MM.1S (cell line): ENCODE measurements at regions not wholly inside any gene's neighbourhood (a gene's known extent, or its start where the extent isn't known, plus 50 kb on each side); places are given as distances from the start of the nearest gene placed in this dataset.

ENCODE experiments used
- DNase-seq: peaks from one replicate; pipeline ENCODE4 v3.0.0-alpha.2; 2015
- H2AFZ ChIP-seq: fragments of 300-600 bp; sonication (generic); 2 replicates; pipeline ENCODE4 v1.6.0; 2016; ENCODE audit warnings: antibody characterized with exemption, low read length
- H3F3A ChIP-seq: fragments of 300-600 bp; sonication (generic); 2 replicates; pipeline ENCODE4 v1.6.1; 2016; ENCODE audit warnings: mild to moderate bottlenecking, antibody characterized with exemption, low read length, moderate library complexity, mixed read lengths; ENCODE audit not compliant: insufficient read depth
- H3K27ac ChIP-seq: fragments of 300-600 bp; sonication (generic); 2 replicates; pipeline ENCODE4 v1.5.1; 2016; ENCODE audit warnings: mild to moderate bottlenecking, low read length
- H3K27me3 ChIP-seq: fragments of 300-600 bp; sonication (generic); replicated peaks from 2 replicates; pipeline ENCODE4 v1.6.0; 2016; ENCODE audit warnings: low read length; ENCODE audit not compliant: insufficient read depth
- H3K36me3 ChIP-seq: fragments of 300-600 bp; sonication (generic); replicated peaks from 2 replicates; pipeline ENCODE4 v1.6.1; 2016; ENCODE audit warnings: mild to moderate bottlenecking, low read length, mixed read lengths; ENCODE audit not compliant: insufficient read depth
- H3K4me1 ChIP-seq: fragments of 300-600 bp; sonication (generic); 2 replicates; pipeline ENCODE4 v1.6.1; 2016; ENCODE audit warnings: low read length, mixed read lengths
- H3K4me2 ChIP-seq: fragments of 300-600 bp; sonication (generic); 2 replicates; pipeline ENCODE4 v1.6.0; 2016; ENCODE audit warnings: low read depth, low read length
- H3K4me3 ChIP-seq: fragments of 300-600 bp; sonication (generic); 2 replicates; pipeline ENCODE4 v1.5.1; 2016; ENCODE audit warnings: low read length, mixed read lengths
- H3K79me2 ChIP-seq: fragments of 300-600 bp; sonication (generic); 2 replicates; pipeline ENCODE4 v1.6.1; 2016; ENCODE audit warnings: mixed run types, low read length, mixed read lengths
- H3K9ac ChIP-seq: fragments of 300-600 bp; sonication (generic); 2 replicates; pipeline ENCODE4 v1.6.1; 2016; ENCODE audit warnings: low read length, mixed read lengths
- H3K9me2 ChIP-seq: fragments of 300-600 bp; sonication (generic); replicated peaks from 2 replicates; pipeline ENCODE4 v1.6.1; 2016; ENCODE audit warnings: mild to moderate bottlenecking, low read length, mixed read lengths; ENCODE audit not compliant: insufficient read depth
- H3K9me3 ChIP-seq: fragments of 300-600 bp; sonication (generic); replicated peaks from 2 replicates; pipeline ENCODE4 v1.6.1; 2016; ENCODE audit warnings: mild to moderate bottlenecking, low read length, mixed read lengths; ENCODE audit not compliant: insufficient read depth
- H4K20me1 ChIP-seq: fragments of 300-600 bp; sonication (generic); 2 replicates; pipeline ENCODE4 v1.6.1; 2016; ENCODE audit warnings: mild to moderate bottlenecking, low read length, moderate library complexity, mixed read lengths; ENCODE audit not compliant: insufficient read depth
- CTCF ChIP-seq: fragments of 300-600 bp; sonication (generic); IDR thresholded peaks from 2 replicates; pipeline ENCODE4 v1.5.1; 2016; ENCODE audit warnings: antibody characterized with exemption, low read length, mixed read lengths
- EZH2 ChIP-seq: fragments of 300-600 bp; sonication (generic); optimal IDR thresholded peaks from 2 replicates; pipeline ENCODE3; 2017; ENCODE audit warnings: low read depth, mild to moderate bottlenecking, antibody characterized with exemption, low read length, mixed read lengths
- EZH2phosphoT487 ChIP-seq: fragments of 300-600 bp; sonication (generic); IDR thresholded peaks from 2 replicates; pipeline ENCODE4 v1.6.1; 2018; ENCODE audit warnings: antibody characterized with exemption, low read length

GRCh38 chr6:50264995-50265571 lies 215.4 kb upstream of the DEFB112 start:
- DNase-seq = peak; percentile 36
- H3K4me2 ChIP-seq = 0 out of 2 replicates have a peak overlapping the region, but pooled peaks have one; percentile 6

GRCh38 chr6:50270415-50270814 lies 220.7 kb upstream of the DEFB112 start:
- Histone ChIP-seq H4K20me1 (no peaks in the 10 kb centered on the region), H3K27ac (no peak overlapping the region), H3K9me3 (no peaks in the 10 kb centered on the region), H3K79me2 (no peaks in the 10 kb centered on the region), H3K9ac (no peak overlapping the region), H3K36me3 (no peaks in the 10 kb centered on the region), H2AFZ (no peak overlapping the region), H3K4me2 (no peak overlapping the region), H3K4me1 (peaks cover 14% of the 10 kb centered on the region), H3K9me2 (no peaks in the 10 kb centered on the region), H3K27me3 (no peaks in the 10 kb centered on the region), H3F3A (no peaks in the 10 kb centered on the region), H3K4me3 (no peak overlapping the region)
- no peak for DNase-seq
- TF ChIP-seq CTCF (no peak), EZH2 (no peak), EZH2phosphoT487 (no peak)

More at GRCh38 chr6:50264995-50265571, 215.4 kb upstream of the DEFB112 start:
- H4K20me1 ChIP-seq = no peaks in the 10 kb centered on the region
- H3F3A ChIP-seq = no peaks in the 10 kb centered on the region
- no peaks in the 10 kb centered on the region for H3K9me3 ChIP-seq
- no peak overlapping the region for H3K4me3 ChIP-seq
- no peaks in the 10 kb centered on the region for H3K79me2 ChIP-seq
- H3K9ac ChIP-seq = no peak overlapping the region
- H3K36me3 ChIP-seq = no peaks in the 10 kb centered on the region
- no peaks in the 10 kb centered on the region for H3K27me3 ChIP-seq
- TF ChIP-seq EZH2phosphoT487 (no peak), CTCF (peak; percentile 82), EZH2 (no peak)
- peak overlapping the region; percentile 6; the same call in 1 of the 2 replicates for H2AFZ ChIP-seq
- H3K27ac ChIP-seq = no peak overlapping the region
- H3K9me2 ChIP-seq = no peaks in the 10 kb centered on the region
- peaks cover 10% of the 10 kb centered on the region for H3K4me1 ChIP-seq

GRCh38 chr6:50271266-50271665 lies 221.5 kb upstream of the DEFB112 start:
- no peaks in the 10 kb centered on the region for H3K36me3 ChIP-seq
- no peak overlapping the region for H3K9ac ChIP-seq
- H3K4me2 ChIP-seq = no peak overlapping the region
- H3K4me3 ChIP-seq = no peak overlapping the region
- no peaks in the 10 kb centered on the region for H3K9me2 ChIP-seq
- H3K27ac ChIP-seq = no peak overlapping the region
- no peaks in the 10 kb centered on the region for H3K79me2 ChIP-seq
- no peaks in the 10 kb centered on the region for H3F3A ChIP-seq
- no peak overlapping the region for H2AFZ ChIP-seq
- no peaks in the 10 kb centered on the region for H3K9me3 ChIP-seq
- no peaks in the 10 kb centered on the region for H3K27me3 ChIP-seq
- H4K20me1 ChIP-seq = no peaks in the 10 kb centered on the region
- H3K4me1 ChIP-seq = peaks cover 8% of the 10 kb centered on the region
- TF ChIP-seq CTCF (no peak), EZH2phosphoT487 (no peak)
- DNase-seq = no peak
